MCF 10A (cell line): ENCODE measurements at regions not wholly inside any gene's neighbourhood (a gene's known extent, or its start where the extent isn't known, plus 50 kb on each side); places are given as distances from the start of the nearest gene placed in this dataset.

Experiments used
- BruUV-seq: library from RNA; stranded (reverse); fragments of 400-500 nt; replicated peaks from 2 replicates; lab custom pipeline; 2021; lab: Mats Ljungman, UMichigan
- CTCF ChIA-PET: fragments of 300-600 bp; sonication (Branson Sonifier 250); formaldehyde crosslinking; extraction: SDS; loops from one replicate; lab custom pipeline; 2021; ENCODE audit warnings: antibody characterized with exemption, inconsistent platforms; lab: Yijun Ruan, JAX
- POLR2A ChIA-PET: fragments of 300-600, 350-650 bp; sonication (Branson Sonifier 250); formaldehyde crosslinking; extraction: SDS; loops from one replicate; lab custom pipeline; 2020; ENCODE audit warnings: antibody characterized with exemption, inconsistent platforms; lab: Yijun Ruan, JAX
- DNase-seq: peaks from one replicate; pipeline ENCODE4 v3.0.0-alpha.2; 2018; ENCODE audit not compliant: unreplicated experiment
- H3K27ac Mint-ChIP-seq: one replicate; pipeline ENCODE4 v1.8.0; 2022; ENCODE audit warnings: mild to moderate bottlenecking, low read depth, mixed read lengths; ENCODE audit not compliant: unreplicated experiment
- H3K27me3 Mint-ChIP-seq: one replicate; pipeline ENCODE4 v1.8.0; 2022; ENCODE audit warnings: mixed read lengths; ENCODE audit not compliant: insufficient read depth, unreplicated experiment
- H3K36me3 Mint-ChIP-seq: one replicate; pipeline ENCODE4 v1.8.0; 2022; ENCODE audit warnings: mild to moderate bottlenecking, moderate library complexity, mixed read lengths; ENCODE audit not compliant: insufficient read depth, unreplicated experiment
- H3K4me1 Mint-ChIP-seq: one replicate; pipeline ENCODE4 v1.8.0; 2022; ENCODE audit warnings: mixed read lengths; ENCODE audit not compliant: insufficient read depth, unreplicated experiment
- H3K4me3 Mint-ChIP-seq: one replicate; pipeline ENCODE4 v1.8.0; 2022; ENCODE audit warnings: mild to moderate bottlenecking, moderate library complexity, mixed read lengths; ENCODE audit not compliant: unreplicated experiment
- H3K9me3 Mint-ChIP-seq: one replicate; pipeline ENCODE4 v1.8.0; 2022; ENCODE audit warnings: mixed read lengths; ENCODE audit not compliant: unreplicated experiment
- intact Hi-C: fragments of 100-400 bp; cut with micrococcal nuclease; formaldehyde crosslinking; loops from 2 replicates; pipeline ENCODE4 v1.14.1; 2022
- TF ChIP-seq, protein P1 (sequence below): fragments of 200-600 bp; IDR thresholded peaks from one replicate; pipeline ENCODE4 v1.8.0; 2022; ENCODE audit warnings: antibody characterized with exemption, mild to moderate bottlenecking; ENCODE audit not compliant: unreplicated experiment

DNA sequence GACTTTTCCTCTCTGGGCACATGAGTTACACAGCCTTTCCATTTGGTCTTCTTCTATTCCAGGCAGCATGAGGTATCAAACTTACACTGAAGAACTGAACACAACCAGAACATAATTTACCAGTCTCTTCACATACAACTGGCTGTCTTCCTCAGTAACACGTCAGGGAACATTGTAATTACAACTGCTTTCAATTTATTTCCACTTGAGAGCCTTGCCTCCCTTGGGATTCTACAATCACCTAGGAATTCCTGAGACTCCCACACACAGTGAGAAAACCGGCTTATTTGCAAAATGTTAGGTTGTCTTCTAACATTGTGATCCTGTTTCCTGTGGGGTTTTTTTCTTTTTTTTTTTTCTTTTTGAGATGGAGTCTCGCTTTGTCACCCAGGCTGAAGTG lies 149.9 kb downstream of the TMX3 start:
- POLR2A ChIA-PET, result no interaction called here
- H3K4me1 Mint-ChIP-seq, result no peaks in the 10 kb centered on the region
- H3K9me3 Mint-ChIP-seq, result no peaks in the 10 kb centered on the region
- CTCF ChIA-PET, result no interaction called here
- H3K4me3 Mint-ChIP-seq, result no peak overlapping the region
- BruUV-seq, result no TSS peak
- H3K36me3 Mint-ChIP-seq, result no peaks in the 10 kb centered on the region
- no peaks in the 10 kb centered on the region for H3K27me3 Mint-ChIP-seq
- TF ChIP-seq, protein P1, sequence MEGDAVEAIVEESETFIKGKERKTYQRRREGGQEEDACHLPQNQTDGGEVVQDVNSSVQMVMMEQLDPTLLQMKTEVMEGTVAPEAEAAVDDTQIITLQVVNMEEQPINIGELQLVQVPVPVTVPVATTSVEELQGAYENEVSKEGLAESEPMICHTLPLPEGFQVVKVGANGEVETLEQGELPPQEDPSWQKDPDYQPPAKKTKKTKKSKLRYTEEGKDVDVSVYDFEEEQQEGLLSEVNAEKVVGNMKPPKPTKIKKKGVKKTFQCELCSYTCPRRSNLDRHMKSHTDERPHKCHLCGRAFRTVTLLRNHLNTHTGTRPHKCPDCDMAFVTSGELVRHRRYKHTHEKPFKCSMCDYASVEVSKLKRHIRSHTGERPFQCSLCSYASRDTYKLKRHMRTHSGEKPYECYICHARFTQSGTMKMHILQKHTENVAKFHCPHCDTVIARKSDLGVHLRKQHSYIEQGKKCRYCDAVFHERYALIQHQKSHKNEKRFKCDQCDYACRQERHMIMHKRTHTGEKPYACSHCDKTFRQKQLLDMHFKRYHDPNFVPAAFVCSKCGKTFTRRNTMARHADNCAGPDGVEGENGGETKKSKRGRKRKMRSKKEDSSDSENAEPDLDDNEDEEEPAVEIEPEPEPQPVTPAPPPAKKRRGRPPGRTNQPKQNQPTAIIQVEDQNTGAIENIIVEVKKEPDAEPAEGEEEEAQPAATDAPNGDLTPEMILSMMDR, result no peak
- no peak for DNase-seq
- intact Hi-C loops, result no loop called here
- no peak overlapping the region for H3K27ac Mint-ChIP-seq

DNA sequence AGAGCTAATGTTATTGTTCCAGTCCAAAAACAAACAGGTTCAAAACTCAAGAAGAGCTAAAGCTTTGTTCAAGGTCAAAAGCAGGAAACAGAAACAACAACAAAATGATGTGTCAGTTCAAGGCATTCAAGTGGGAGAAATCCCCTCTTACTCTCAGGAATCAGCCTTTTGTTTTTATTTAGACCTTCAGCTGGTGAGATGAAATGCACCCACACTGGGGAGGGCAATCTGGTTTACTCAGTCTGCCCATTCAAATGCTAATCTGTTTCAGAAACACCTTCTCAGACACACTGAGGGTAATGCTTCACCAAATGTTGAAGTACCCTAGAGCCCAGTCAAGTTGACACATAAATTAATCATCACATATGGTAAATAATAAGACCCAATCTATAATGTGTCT lies 150.6 kb downstream of the TMX3 start:
- no peaks in the 10 kb centered on the region for H3K9me3 Mint-ChIP-seq
- H3K27me3 Mint-ChIP-seq, result no peaks in the 10 kb centered on the region
- intact Hi-C loops, result no loop called here
- ChIA-PET POLR2A (no interaction called here), CTCF (interaction anchor here (0.9 kb wide), 1 partner anchor 17 kb away, joined by 3 read pairs; no protein-coding TSS in a partner anchor)
- no peak overlapping the region for H3K27ac Mint-ChIP-seq
- no peaks in the 10 kb centered on the region for H3K4me1 Mint-ChIP-seq
- no peak overlapping the region for H3K4me3 Mint-ChIP-seq
- no peak for DNase-seq
- BruUV-seq, result no TSS peak
- TF ChIP-seq, protein P1, result no peak
- no peaks in the 10 kb centered on the region for H3K36me3 Mint-ChIP-seq

GRCh38 chr18:68560128-68560527 lies 154.8 kb downstream of the TMX3 start:
- POLR2A ChIA-PET, result no interaction called here

DNA sequence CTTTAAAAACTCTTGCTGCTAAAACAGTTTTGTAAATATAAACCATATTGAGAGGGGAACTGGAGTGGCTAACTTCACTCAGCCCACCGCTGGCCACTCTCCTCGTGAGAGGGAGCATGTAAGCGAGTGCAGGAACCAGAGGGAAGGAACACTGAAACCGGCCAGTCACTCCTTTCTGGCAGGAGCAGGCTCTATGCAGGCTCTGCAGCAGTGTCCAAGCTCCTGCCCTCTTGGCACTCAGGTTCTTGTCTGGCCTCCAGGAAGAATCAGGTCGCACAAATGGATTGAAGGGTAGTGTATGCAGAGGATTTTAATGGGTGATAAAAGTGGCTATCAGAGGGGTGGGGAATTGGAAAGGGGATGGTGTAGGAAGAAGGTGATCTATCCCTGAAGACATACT lies 157.7 kb downstream of the TMX3 start:
- H3K27me3 Mint-ChIP-seq, result no peaks in the 10 kb centered on the region
- H3K27ac Mint-ChIP-seq, result no peak overlapping the region
- TF ChIP-seq, protein P1, result no peak

More at GRCh38 chr18:68560128-68560527, 154.8 kb downstream of the TMX3 start:
- no peaks in the 10 kb centered on the region for H3K27me3 Mint-ChIP-seq
- H3K4me3 Mint-ChIP-seq, result no peak overlapping the region
- no peaks in the 10 kb centered on the region for H3K9me3 Mint-ChIP-seq
- no TSS peak for BruUV-seq
- H3K36me3 Mint-ChIP-seq, result no peaks in the 10 kb centered on the region
- CTCF ChIA-PET, result no interaction called here
- TF ChIP-seq, protein P1, result no peak
- H3K27ac Mint-ChIP-seq, result no peak overlapping the region
- no peaks in the 10 kb centered on the region for H3K4me1 Mint-ChIP-seq
- no peak for DNase-seq
- intact Hi-C loops, result no loop called here

More for the DNA sequence above, 157.7 kb downstream of the TMX3 start:
- H3K4me1 Mint-ChIP-seq, result peaks cover 6% of the 10 kb centered on the region
- no peaks in the 10 kb centered on the region for H3K9me3 Mint-ChIP-seq
- H3K4me3 Mint-ChIP-seq, result no peak overlapping the region
- POLR2A ChIA-PET, result no interaction called here
- CTCF ChIA-PET, result interaction anchor here (0.5 kb wide), 1 partner anchor 697 kb away, joined by 3 read pairs; no protein-coding TSS in a partner anchor
- no TSS peak for BruUV-seq
- DNase-seq, result no peak
- intact Hi-C loops, result no loop called here
- no peaks in the 10 kb centered on the region for H3K36me3 Mint-ChIP-seq
